ENCODE measurements at regions not wholly inside any gene's neighbourhood (a gene's known extent, or its start where the extent isn't known, plus 50 kb on each side); places are given as distances from the start of the nearest gene placed in this dataset.

- no peak for TF ChIP-seq CTCF (IDR thresholded peaks at IDR 0.05)
- no peak for TF ChIP-seq ZFX (IDR thresholded peaks at IDR 0.05; ENCODE audit: borderline replicate concordance)
These were observed 311.9 kb downstream of the AACS start for GRCh38 chr12:125377093-125377492.
